ENCODE measurements at regions not wholly inside any gene's neighbourhood (a gene's known extent, or its start where the extent isn't known, plus 50 kb on each side); places are given as distances from the start of the nearest gene placed in this dataset.
"Not testable (repeated sequence)": the region's sequence is repeated elsewhere in the genome, so short reads cannot be mapped to it uniquely, and the experiment has no call there.

GRCh38 chrX:30995060-30995700 is 76.7 kb downstream of the FTHL17 start:
- TF ChIP-seq ZFP30 (CRISPR knock-in tag; IDR thresholded peaks at IDR 0.05) = no peak
- no peak for TF ChIP-seq TOX (CRISPR knock-in tag; IDR thresholded peaks at IDR 0.05; ENCODE audit: borderline replicate concordance)
- no peak for TF ChIP-seq PPARA (CRISPR knock-in tag; IDR thresholded peaks at IDR 0.05; ENCODE audit: borderline replicate concordance)
- no peak for TF ChIP-seq ZC3H10 (CRISPR knock-in tag; IDR thresholded peaks at IDR 0.05)
- TF ChIP-seq, protein P1, sequence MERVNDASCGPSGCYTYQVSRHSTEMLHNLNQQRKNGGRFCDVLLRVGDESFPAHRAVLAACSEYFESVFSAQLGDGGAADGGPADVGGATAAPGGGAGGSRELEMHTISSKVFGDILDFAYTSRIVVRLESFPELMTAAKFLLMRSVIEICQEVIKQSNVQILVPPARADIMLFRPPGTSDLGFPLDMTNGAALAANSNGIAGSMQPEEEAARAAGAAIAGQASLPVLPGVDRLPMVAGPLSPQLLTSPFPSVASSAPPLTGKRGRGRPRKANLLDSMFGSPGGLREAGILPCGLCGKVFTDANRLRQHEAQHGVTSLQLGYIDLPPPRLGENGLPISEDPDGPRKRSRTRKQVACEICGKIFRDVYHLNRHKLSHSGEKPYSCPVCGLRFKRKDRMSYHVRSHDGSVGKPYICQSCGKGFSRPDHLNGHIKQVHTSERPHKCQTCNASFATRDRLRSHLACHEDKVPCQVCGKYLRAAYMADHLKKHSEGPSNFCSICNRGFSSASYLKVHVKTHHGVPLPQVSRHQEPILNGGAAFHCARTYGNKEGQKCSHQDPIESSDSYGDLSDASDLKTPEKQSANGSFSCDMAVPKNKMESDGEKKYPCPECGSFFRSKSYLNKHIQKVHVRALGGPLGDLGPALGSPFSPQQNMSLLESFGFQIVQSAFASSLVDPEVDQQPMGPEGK (CRISPR knock-in tag; IDR thresholded peaks at IDR 0.05; ENCODE audit: borderline replicate concordance) = no peak
- TF ChIP-seq, protein P2, sequence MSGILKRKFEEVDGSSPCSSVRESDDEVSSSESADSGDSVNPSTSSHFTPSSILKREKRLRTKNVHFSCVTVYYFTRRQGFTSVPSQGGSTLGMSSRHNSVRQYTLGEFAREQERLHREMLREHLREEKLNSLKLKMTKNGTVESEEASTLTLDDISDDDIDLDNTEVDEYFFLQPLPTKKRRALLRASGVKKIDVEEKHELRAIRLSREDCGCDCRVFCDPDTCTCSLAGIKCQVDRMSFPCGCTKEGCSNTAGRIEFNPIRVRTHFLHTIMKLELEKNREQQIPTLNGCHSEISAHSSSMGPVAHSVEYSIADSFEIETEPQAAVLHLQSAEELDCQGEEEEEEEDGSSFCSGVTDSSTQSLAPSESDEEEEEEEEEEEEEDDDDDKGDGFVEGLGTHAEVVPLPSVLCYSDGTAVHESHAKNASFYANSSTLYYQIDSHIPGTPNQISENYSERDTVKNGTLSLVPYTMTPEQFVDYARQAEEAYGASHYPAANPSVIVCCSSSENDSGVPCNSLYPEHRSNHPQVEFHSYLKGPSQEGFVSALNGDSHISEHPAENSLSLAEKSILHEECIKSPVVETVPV (CRISPR knock-in tag; IDR thresholded peaks at IDR 0.05) = no peak
- no peak for TF ChIP-seq ISL1 (CRISPR knock-in tag; IDR thresholded peaks at IDR 0.05)
- TF ChIP-seq ZNF8 (CRISPR knock-in tag; IDR thresholded peaks at IDR 0.05) = no peak
- TF ChIP-seq ESRRG (CRISPR knock-in tag; IDR thresholded peaks at IDR 0.05) = no peak
- TF ChIP-seq, protein P3, sequence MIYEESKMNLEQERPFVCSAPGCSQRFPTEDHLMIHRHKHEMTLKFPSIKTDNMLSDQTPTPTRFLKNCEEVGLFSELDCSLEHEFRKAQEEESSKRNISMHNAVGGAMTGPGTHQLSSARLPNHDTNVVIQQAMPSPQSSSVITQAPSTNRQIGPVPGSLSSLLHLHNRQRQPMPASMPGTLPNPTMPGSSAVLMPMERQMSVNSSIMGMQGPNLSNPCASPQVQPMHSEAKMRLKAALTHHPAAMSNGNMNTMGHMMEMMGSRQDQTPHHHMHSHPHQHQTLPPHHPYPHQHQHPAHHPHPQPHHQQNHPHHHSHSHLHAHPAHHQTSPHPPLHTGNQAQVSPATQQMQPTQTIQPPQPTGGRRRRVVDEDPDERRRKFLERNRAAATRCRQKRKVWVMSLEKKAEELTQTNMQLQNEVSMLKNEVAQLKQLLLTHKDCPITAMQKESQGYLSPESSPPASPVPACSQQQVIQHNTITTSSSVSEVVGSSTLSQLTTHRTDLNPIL (CRISPR knock-in tag; IDR thresholded peaks at IDR 0.05; ENCODE audit: low read depth) = no peak
- TF ChIP-seq, protein P4, sequence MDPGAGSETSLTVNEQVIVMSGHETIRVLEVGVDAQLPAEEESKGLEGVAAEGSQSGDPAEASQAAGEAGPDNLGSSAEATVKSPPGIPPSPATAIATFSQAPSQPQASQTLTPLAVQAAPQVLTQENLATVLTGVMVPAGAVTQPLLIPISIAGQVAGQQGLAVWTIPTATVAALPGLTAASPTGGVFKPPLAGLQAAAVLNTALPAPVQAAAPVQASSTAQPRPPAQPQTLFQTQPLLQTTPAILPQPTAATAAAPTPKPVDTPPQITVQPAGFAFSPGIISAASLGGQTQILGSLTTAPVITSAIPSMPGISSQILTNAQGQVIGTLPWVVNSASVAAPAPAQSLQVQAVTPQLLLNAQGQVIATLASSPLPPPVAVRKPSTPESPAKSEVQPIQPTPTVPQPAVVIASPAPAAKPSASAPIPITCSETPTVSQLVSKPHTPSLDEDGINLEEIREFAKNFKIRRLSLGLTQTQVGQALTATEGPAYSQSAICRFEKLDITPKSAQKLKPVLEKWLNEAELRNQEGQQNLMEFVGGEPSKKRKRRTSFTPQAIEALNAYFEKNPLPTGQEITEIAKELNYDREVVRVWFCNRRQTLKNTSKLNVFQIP (CRISPR knock-in tag; IDR thresholded peaks at IDR 0.05; ENCODE audit: borderline replicate concordance, low read depth) = no peak
- no peak for TF ChIP-seq CSDC2 (CRISPR knock-in tag; IDR thresholded peaks at IDR 0.05)
- no peak for TF ChIP-seq BACH2 (CRISPR knock-in tag; IDR thresholded peaks at IDR 0.05; ENCODE audit: borderline replicate concordance)
- TF ChIP-seq ZNF565 (CRISPR knock-in tag; conservative IDR thresholded peaks at IDR 0.05; ENCODE audit: low read depth) = no peak
- ATAC-seq = no peak

- not testable (repeated sequence) for ATAC-seq
Measured at GRCh38 chrX:30994018-30994417, 77.8 kb downstream of the FTHL17 start.

DNA sequence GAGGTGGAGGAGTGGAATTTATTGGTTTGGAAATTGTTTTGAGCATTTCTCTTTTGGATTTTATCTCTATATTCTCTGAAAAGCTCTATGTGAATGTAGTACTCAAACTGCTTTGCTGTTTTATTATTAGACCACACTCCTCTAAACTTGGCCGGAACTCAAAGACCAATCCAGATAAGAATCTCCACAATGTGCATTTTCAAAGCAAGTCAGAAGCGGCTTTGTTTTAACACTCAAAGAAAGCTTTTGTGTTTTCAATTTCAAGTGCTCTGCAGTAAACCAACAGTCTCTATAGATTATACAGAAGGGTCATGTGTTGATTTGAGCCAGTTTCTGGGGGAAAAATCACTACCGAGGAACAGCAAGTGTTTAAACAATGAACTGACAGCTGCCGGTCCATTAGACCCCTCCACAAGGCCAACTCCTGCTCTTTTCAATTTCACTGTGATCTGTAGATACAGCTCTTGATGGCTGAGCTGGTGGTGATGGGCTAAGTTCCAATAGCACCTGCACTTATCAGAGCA is 79.4 kb downstream of the FTHL17 start:
- ATAC-seq = no peak; the same call in 1 of the 3 replicates
- TF ChIP-seq PPARA (CRISPR knock-in tag; IDR thresholded peaks at IDR 0.05; ENCODE audit: borderline replicate concordance) (no peak), ISL1 (CRISPR knock-in tag; IDR thresholded peaks at IDR 0.05) (peak; percentile 52)

DNA sequence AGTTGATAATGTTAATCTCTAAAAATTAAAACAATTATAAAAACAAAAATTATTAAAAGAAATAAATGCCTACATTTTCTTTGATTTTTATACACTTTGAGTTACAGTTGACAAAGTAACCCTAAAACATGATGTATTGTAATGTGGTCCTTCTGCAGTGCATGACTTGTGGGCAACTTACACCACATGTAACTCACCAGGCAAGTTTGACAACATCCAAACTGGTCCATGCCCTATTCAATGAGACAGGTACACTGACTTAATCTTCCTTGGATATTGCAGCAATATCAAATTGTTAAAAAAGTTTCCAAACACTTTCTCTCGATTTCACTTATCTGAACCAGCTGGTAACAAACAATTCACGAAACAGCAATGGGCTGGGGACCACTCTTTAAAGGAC is 81.5 kb downstream of the FTHL17 start:
- TF ChIP-seq PPARA (CRISPR knock-in tag; IDR thresholded peaks at IDR 0.05; ENCODE audit: borderline replicate concordance) (no peak), ISL1 (CRISPR knock-in tag; IDR thresholded peaks at IDR 0.05) (no peak), ZFP30 (CRISPR knock-in tag; IDR thresholded peaks at IDR 0.05) (no peak), ZNF565 (CRISPR knock-in tag; conservative IDR thresholded peaks at IDR 0.05; ENCODE audit: low read depth) (no peak), ZNF8 (CRISPR knock-in tag; IDR thresholded peaks at IDR 0.05) (no peak), ZFP3 (CRISPR knock-in tag; IDR thresholded peaks at IDR 0.05) (no peak)
- TF ChIP-seq, protein P4 (CRISPR knock-in tag; IDR thresholded peaks at IDR 0.05; ENCODE audit: borderline replicate concordance, low read depth) = no peak
- no peak for ATAC-seq

DNA sequence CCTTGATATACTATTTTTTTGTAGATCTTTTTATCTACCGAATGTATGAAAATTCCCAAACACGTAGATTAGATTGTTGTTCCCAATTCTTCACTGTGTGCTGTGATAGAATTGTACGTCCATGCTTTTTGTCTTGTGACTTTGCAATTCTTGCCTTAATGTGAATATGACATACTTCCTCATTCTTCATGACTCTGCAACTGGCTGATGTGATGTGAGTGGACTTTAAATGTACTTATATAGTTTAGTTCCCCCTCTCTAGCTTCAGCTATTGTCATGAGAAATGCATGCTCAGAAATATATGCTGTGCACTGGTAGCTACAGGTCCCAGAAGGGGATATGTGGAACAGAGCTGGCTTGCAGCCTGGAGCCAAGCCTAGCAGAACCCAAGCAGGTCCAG is 89.4 kb downstream of the FTHL17 start:
- ATAC-seq = no peak
- TF ChIP-seq ZNF8 (CRISPR knock-in tag; IDR thresholded peaks at IDR 0.05) = no peak
- TF ChIP-seq ZNF70 (CRISPR knock-in tag; IDR thresholded peaks at IDR 0.05) = no peak
- TF ChIP-seq SNAI2 (CRISPR knock-in tag; IDR thresholded peaks at IDR 0.05) = no peak
- TF ChIP-seq CSDC2 (CRISPR knock-in tag; IDR thresholded peaks at IDR 0.05) = no peak
- TF ChIP-seq ZNF565 (CRISPR knock-in tag; conservative IDR thresholded peaks at IDR 0.05; ENCODE audit: low read depth) = no peak
- TF ChIP-seq, protein P2 (CRISPR knock-in tag; IDR thresholded peaks at IDR 0.05) = no peak
- no peak for TF ChIP-seq TCF4 (CRISPR knock-in tag; IDR thresholded peaks at IDR 0.05; ENCODE audit: borderline replicate concordance)
